ENCODE measurements at regions not wholly inside any gene's neighbourhood (a gene's known extent, or its start where the extent isn't known, plus 50 kb on each side); places are given as distances from the start of the nearest gene placed in this dataset.

GRCh38 chr5:26625099-26625498 lies 413.3 kb downstream of the CDH9 start:
- TF ChIP-seq TARDBP (IDR thresholded peaks at IDR 0.05) (no peak), ZNF384 (IDR thresholded peaks at IDR 0.05) (no peak), PKNOX1 (IDR thresholded peaks at IDR 0.05) (no peak), LEF1 (IDR thresholded peaks at IDR 0.05; ENCODE audit: borderline replicate concordance) (no peak), HDGF (IDR thresholded peaks at IDR 0.05; ENCODE audit: borderline replicate concordance) (no peak), L3MBTL2 (conservative IDR thresholded peaks at IDR 0.05) (no peak), FOXA1 (IDR thresholded peaks at IDR 0.05) (no peak), FOXK2 (IDR thresholded peaks at IDR 0.05) (no peak), SP1 (IDR thresholded peaks at IDR 0.05) (no peak), ELF4 (IDR thresholded peaks at IDR 0.05) (no peak), FOXM1 (IDR thresholded peaks at IDR 0.05; ENCODE audit: borderline replicate concordance) (no peak), BHLHE40 (IDR thresholded peaks at IDR 0.05; ENCODE audit: borderline replicate concordance) (no peak), SUZ12 (IDR thresholded peaks at IDR 0.05) (no peak), ARNT (IDR thresholded peaks at IDR 0.05) (no peak), NFRKB (IDR thresholded peaks at IDR 0.05) (no peak), CTBP1 (IDR thresholded peaks at IDR 0.05; ENCODE audit: borderline replicate concordance) (no peak)
- POLR2A ChIA-PET: no interaction called here
- CTCF ChIA-PET: no interaction called here
- DNase-seq (ENCODE audit: extremely low spot score): no peak

GRCh38 chr5:26622947-26623346 lies 415.4 kb downstream of the CDH9 start:
- DNase-seq (ENCODE audit: extremely low spot score): no peak
- ChIA-PET CTCF (no interaction called here), POLR2A (no interaction called here)
- TF ChIP-seq TARDBP (IDR thresholded peaks at IDR 0.05): no peak
- no peak for TF ChIP-seq SP1 (IDR thresholded peaks at IDR 0.05)
- no peak for TF ChIP-seq FOXK2 (IDR thresholded peaks at IDR 0.05)
- TF ChIP-seq CTBP1 (IDR thresholded peaks at IDR 0.05; ENCODE audit: borderline replicate concordance): no peak
- TF ChIP-seq ARNT (IDR thresholded peaks at IDR 0.05): no peak
- no peak for TF ChIP-seq PKNOX1 (IDR thresholded peaks at IDR 0.05)
- TF ChIP-seq SUZ12 (IDR thresholded peaks at IDR 0.05): no peak
- TF ChIP-seq NFRKB (IDR thresholded peaks at IDR 0.05): no peak
- no peak for TF ChIP-seq FOXA1 (IDR thresholded peaks at IDR 0.05)
- TF ChIP-seq L3MBTL2 (conservative IDR thresholded peaks at IDR 0.05): no peak
- no peak for TF ChIP-seq ELF4 (IDR thresholded peaks at IDR 0.05)
- TF ChIP-seq ZNF384 (IDR thresholded peaks at IDR 0.05): no peak
- no peak for TF ChIP-seq LEF1 (IDR thresholded peaks at IDR 0.05; ENCODE audit: borderline replicate concordance)
- TF ChIP-seq BHLHE40 (IDR thresholded peaks at IDR 0.05; ENCODE audit: borderline replicate concordance): no peak
- TF ChIP-seq FOXM1 (IDR thresholded peaks at IDR 0.05; ENCODE audit: borderline replicate concordance): no peak
- TF ChIP-seq HDGF (IDR thresholded peaks at IDR 0.05; ENCODE audit: borderline replicate concordance): no peak

- TF ChIP-seq PKNOX1 (IDR thresholded peaks at IDR 0.05): no peak
- TF ChIP-seq CTBP1 (IDR thresholded peaks at IDR 0.05; ENCODE audit: borderline replicate concordance): no peak
- POLR2A ChIA-PET: no interaction called here
- CTCF ChIA-PET: no interaction called here
- no peak for DNase-seq (ENCODE audit: extremely low spot score)
Measured at GRCh38 chr5:26610577-26610976, 427.8 kb downstream of the CDH9 start.

GRCh38 chr5:26601563-26601962 lies 436.8 kb downstream of the CDH9 start:
- DNase-seq (ENCODE audit: extremely low spot score): no peak
- ChIA-PET POLR2A (no interaction called here), CTCF (no interaction called here)
- TF ChIP-seq L3MBTL2 (conservative IDR thresholded peaks at IDR 0.05): no peak
- no peak for TF ChIP-seq ELF4 (IDR thresholded peaks at IDR 0.05)
- TF ChIP-seq NFRKB (IDR thresholded peaks at IDR 0.05): no peak
- no peak for TF ChIP-seq PKNOX1 (IDR thresholded peaks at IDR 0.05)
- TF ChIP-seq FOXM1 (IDR thresholded peaks at IDR 0.05; ENCODE audit: borderline replicate concordance): no peak
- TF ChIP-seq TARDBP (IDR thresholded peaks at IDR 0.05): no peak
- TF ChIP-seq HDGF (IDR thresholded peaks at IDR 0.05; ENCODE audit: borderline replicate concordance): no peak
- TF ChIP-seq LEF1 (IDR thresholded peaks at IDR 0.05; ENCODE audit: borderline replicate concordance): no peak
- TF ChIP-seq ARNT (IDR thresholded peaks at IDR 0.05): no peak
- TF ChIP-seq SUZ12 (IDR thresholded peaks at IDR 0.05): no peak
- no peak for TF ChIP-seq ZNF384 (IDR thresholded peaks at IDR 0.05)
- TF ChIP-seq CTBP1 (IDR thresholded peaks at IDR 0.05; ENCODE audit: borderline replicate concordance): no peak
- TF ChIP-seq FOXA1 (IDR thresholded peaks at IDR 0.05): no peak
- no peak for TF ChIP-seq FOXK2 (IDR thresholded peaks at IDR 0.05)
- no peak for TF ChIP-seq BHLHE40 (IDR thresholded peaks at IDR 0.05; ENCODE audit: borderline replicate concordance)
- no peak for TF ChIP-seq SP1 (IDR thresholded peaks at IDR 0.05)

- POLR2A ChIA-PET: no interaction called here
- no peak for TF ChIP-seq TARDBP (IDR thresholded peaks at IDR 0.05)
- no peak for TF ChIP-seq FOXA1 (IDR thresholded peaks at IDR 0.05)
- no peak for TF ChIP-seq L3MBTL2 (conservative IDR thresholded peaks at IDR 0.05)
- no peak for TF ChIP-seq SP1 (IDR thresholded peaks at IDR 0.05)
- TF ChIP-seq HDGF (IDR thresholded peaks at IDR 0.05; ENCODE audit: borderline replicate concordance): no peak
- no peak for TF ChIP-seq PKNOX1 (IDR thresholded peaks at IDR 0.05)
- TF ChIP-seq FOXK2 (IDR thresholded peaks at IDR 0.05): no peak
- TF ChIP-seq NFRKB (IDR thresholded peaks at IDR 0.05): no peak
- TF ChIP-seq FOXM1 (IDR thresholded peaks at IDR 0.05; ENCODE audit: borderline replicate concordance): no peak
- TF ChIP-seq SUZ12 (IDR thresholded peaks at IDR 0.05): no peak
- no peak for TF ChIP-seq ELF4 (IDR thresholded peaks at IDR 0.05)
- no peak for TF ChIP-seq LEF1 (IDR thresholded peaks at IDR 0.05; ENCODE audit: borderline replicate concordance)
- no peak for TF ChIP-seq BHLHE40 (IDR thresholded peaks at IDR 0.05; ENCODE audit: borderline replicate concordance)
- no peak for TF ChIP-seq ZNF384 (IDR thresholded peaks at IDR 0.05)
- no peak for TF ChIP-seq CTBP1 (IDR thresholded peaks at IDR 0.05; ENCODE audit: borderline replicate concordance)
- TF ChIP-seq ARNT (IDR thresholded peaks at IDR 0.05): no peak
- CTCF ChIA-PET: no interaction called here
- no peak for DNase-seq (ENCODE audit: extremely low spot score)
Measured at GRCh38 chr5:26582350-26583045, 455.9 kb downstream of the CDH9 start.

Measured in HEK293T (cell line).